Mammary epithelial cell (primary cell): ENCODE measurements at regions not wholly inside any gene's neighbourhood (a gene's known extent, or its start where the extent isn't known, plus 50 kb on each side); places are given as distances from the start of the nearest gene placed in this dataset.

Source experiments
- CTCF ChIP-seq, 2 donors: IDR thresholded peaks in 1 of 2; conservative IDR thresholded peaks in 1 of 2; 2 replicates each; pipeline ENCODE4 v1.5.1; 2011 to 2012; ENCODE audit warnings: inconsistent platforms in 2 of 2, low read length in 2 of 2, mild to moderate bottlenecking in 2 of 2, control low read depth in 1 of 2, low read depth in 1 of 2; ENCODE audit not compliant: insufficient read depth in 1 of 2; ENCODE audit errors: extremely low read depth in 1 of 2
- EZH2 ChIP-seq: IDR thresholded peaks from 2 replicates; pipeline ENCODE4 v1.6.1; 2012; ENCODE audit warnings: low read length, inconsistent platforms, borderline replicate concordance

- no peak for TF ChIP-seq CTCF (conservative IDR thresholded peaks at IDR 0.05 in 1 of 2, IDR thresholded peaks at IDR 0.05 in 1 of 2; ENCODE audit: extremely low read depth in 1 of 2, insufficient read depth in 1 of 2, low read depth in 1 of 2, low read length in 2 of 2)
- TF ChIP-seq EZH2, result no peak
Measured at GRCh38 chr11:45355706-45356041, 69.5 kb upstream of the SYT13 start.
